ENCODE measurements at regions not wholly inside any gene's neighbourhood (a gene's known extent, or its start where the extent isn't known, plus 50 kb on each side); places are given as distances from the start of the nearest gene placed in this dataset.

DNA sequence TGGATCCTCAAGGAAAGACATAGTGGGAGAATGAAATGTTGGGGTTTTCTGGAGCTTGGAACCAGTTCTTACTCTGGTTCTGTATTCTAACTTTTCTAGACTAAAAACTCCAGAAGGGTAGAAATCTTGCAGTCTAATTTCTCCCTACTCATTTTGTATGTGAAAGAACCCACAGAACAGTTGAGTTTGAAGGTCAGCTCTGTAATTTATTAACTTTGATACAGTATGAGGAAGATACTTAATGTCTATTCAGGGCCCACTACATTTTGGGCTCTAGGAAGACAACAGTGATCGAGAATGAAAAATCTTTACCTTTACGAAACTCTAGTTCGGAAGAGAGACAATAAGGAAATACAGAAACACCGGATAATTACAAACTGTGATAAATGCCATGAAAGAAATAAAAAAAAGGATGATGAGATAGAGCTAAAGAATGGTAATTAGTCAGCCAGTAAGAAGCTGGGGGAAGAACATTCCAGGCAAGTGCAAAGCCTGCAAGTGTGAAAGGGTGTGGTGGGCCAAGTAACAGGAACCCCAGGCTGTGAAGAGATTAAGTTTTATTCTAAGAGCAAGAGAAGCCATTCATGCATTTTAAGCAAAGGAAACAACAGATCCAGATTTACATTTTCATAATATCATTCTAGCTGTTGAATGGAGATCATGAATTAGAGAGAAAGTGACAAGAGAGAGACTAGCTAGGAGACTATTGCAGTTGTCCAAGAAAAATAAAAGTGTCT is 159.9 kb upstream of the HMCN1 start:
- DNase-seq, result peak; percentile 54

GRCh38 chr1:185573677-185574076 is 160.5 kb upstream of the HMCN1 start:
- DNase-seq, result no peak

GRCh38 chr1:185573162-185573561 is 161.0 kb upstream of the HMCN1 start:
- no peak for DNase-seq

GRCh38 chr1:185570962-185571361 is 163.2 kb upstream of the HMCN1 start:
- no peak for DNase-seq

DNA sequence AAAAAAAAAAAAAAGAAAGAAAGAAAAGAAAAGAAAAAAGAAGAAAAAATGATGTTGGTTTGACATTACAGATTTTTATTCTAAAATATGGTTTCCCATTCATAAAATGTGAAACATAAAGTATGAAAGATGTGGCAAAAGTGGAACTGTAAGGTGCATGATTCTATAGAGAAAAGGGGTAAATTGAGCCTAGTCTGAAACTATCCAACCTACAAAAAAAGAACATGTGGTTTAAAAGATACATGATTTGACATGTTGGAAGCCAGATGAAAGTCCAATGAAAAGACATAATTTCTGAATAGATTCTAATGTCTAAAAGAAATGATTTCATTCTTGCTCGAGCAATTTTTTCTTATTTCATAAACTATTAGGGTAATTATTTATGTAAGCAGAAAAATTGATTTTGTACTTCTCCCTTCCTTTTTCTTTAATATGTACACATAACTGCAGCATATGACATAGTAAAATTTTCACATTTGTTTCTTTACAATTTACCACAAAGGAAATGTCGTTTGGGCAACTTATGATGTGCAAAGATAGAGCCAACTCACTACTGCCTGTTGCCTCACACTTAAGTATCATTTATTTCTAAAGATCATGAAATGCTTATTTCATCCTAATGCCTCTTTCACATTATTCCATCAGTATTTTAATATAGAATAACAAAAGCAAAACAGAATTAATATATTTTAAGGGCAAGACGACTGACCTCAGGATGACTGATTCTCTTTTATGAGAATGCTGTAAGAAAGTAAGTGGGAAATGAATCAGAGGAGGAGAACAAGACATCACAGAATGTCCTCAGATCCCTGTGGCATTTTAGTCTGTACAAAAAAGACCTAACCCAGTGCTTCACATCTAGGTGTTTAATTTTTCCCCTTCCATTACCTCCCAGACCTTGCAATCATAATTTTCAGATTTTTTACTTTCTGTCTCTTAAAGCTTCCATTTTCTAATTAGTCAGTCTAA is 165.8 kb upstream of the HMCN1 start:
- DNase-seq, result no peak

DNA sequence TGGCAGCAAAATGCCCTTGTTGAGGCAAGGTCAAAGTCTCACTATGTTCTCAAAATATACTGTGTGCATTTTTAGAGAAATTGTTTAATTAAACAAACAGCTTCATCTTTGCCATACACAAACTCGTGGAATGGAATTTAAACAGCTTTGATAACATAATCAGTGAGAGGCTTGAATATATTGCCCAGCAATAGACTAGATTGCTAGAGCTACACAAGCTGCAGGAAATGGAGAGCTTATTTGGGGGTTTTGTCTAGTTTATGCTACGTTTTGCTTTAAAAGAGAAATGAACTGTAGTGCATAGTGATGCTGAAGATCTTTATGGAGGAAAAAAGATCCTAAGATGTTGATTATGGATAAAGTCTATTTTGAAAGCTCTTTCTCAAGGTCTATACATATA is 166.8 kb upstream of the HMCN1 start:
- DNase-seq, result no peak

DNA sequence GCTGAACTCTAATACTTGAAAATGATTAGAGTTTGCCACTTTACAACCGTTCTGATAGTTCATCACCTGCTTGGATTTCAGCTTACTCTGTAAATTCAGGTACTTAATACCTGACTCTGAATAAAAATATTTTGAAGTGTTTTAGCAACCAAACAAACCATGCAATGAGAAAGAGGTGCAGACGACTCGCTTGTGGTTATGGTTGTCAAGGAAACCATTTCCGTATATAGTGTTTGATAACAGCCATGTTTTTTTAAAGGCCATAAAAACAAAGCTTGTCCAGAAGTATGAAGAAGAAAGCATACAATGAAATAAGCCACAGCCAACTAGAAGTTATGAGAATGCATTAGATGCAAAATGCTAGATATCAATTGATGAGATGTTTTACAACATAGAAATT is 167.2 kb upstream of the HMCN1 start:
- DNase-seq, result peak; percentile 88

DNA sequence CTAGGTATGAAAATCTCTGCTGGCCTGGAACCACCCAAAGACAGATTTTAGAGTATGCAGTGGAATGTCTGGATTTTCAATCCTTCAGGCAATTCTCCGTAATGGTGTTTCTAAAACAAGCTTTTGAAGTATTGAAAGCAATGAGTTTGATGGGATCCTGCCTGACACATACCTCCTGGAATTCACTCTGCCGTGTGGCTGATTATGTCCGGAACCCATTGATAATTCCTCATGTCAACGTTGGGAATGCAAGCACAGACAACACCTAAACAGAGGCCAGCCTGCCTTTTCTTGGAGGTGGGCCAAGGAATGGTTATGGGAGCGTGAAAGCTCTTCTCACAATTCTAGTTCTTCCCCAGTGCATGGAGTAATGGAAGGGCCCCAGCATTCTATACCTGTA is 168.9 kb upstream of the HMCN1 start:
- peak; percentile 99 for DNase-seq

- DNase-seq, result peak; percentile 61
Measured at GRCh38 chr1:185564816-185565215, 169.4 kb upstream of the HMCN1 start.

GRCh38 chr1:185562461-185563359 is 171.5 kb upstream of the HMCN1 start:
- DNase-seq, result no peak

- DNase-seq, result peak; percentile 92
Measured at GRCh38 chr1:185561629-185562028, 172.6 kb upstream of the HMCN1 start.

DNA sequence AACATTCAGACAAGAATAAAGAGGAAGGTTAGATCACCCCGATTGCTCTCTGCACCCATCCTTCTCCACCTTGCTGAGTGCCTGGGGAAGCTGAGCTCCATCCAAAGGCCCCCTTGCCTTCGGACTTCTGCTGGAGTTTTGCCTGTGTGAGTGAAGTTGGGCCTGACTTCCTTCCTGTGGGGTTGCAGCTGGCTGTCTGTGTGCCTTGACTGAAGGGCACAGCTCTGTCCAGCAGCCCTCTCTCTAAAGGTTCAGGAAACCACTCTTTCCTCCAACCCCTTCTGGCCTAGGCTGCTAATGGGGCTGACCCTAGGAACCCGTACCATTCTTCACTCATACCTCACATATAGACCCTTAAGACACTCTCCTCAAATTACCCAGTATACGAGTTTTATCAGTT is 173.4 kb upstream of the HMCN1 start:
- DNase-seq, result no peak

- DNase-seq, result peak; percentile 62
Measured at GRCh38 chr1:185559684-185560331, 174.4 kb upstream of the HMCN1 start.

DNA sequence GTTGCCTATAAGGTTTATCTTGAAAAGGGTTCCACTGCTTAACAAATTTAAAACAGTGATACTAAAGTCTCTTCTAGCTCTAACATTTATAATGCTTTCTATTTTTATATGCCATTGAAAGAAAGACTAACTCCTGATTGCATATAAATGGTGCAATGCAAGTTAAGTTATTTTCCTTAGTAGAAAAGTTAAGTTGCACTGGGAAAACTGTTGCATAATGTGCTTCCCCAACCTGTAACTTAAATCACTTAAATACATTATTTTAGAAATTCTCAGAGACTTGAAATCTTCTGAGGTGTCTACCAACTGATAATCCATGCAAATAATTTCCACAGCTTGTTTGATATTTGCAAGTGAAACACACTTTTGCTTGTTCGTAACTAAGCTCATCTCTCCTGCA is 175.0 kb upstream of the HMCN1 start:
- DNase-seq, result no peak

DNA sequence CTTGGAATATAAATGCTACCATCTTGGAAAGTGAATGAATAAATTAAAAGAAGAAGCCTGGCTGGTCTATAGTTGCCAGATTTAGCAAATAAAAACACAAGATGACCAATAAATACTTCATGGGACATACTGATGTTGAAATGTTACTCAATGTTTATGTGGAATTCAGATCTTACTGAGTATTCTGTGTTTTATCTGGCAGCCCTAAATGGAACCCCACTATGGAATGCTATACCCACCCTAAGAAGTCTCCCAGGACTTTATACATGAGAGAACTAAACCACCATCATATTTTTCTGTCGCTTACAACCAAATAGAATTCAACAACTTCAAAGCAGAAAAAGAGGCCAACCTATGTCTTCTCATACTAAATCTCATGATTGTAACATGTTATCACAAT is 177.6 kb upstream of the HMCN1 start:
- DNase-seq, result peak; percentile 76

DNA sequence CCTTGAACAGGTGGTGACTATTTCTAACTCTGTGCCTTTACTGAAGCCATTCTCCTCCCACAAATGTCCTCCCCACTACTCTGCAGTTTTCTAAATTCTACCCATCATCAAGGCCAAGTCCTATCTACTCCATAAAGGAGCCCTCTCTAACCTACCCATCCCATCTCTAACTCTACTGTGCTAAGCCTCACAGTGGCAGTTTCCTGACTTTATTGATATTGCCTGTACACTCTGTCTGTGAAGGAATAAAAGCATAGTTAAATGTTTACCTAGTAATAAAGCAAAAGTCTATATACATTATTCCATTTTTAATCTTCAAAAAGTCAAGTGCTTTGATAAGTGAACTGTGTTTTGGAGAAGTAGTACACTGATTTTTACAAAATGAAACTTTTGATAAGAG is 178.4 kb upstream of the HMCN1 start:
- DNase-seq, result no peak

DNA sequence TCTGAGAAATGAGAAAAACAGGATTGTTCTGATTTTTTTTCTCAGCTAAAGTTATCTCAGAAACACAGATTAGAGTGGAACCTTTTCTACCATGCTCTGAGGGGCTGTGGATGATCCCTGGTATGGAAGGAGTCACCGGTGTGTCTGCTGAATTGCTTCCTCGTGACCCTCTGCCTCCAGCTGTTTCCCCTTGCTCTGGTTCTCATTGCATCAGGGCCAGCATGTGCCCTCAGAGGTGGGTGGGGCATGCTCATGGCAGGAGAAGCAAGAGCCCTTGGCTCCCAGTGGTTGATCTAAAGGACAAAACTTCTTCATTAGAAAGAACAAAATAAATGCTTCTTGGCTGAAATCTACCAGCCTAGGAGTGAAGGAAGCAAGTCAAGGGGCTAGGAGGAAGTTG is 183.2 kb upstream of the HMCN1 start:
- DNase-seq, result no peak

DNA sequence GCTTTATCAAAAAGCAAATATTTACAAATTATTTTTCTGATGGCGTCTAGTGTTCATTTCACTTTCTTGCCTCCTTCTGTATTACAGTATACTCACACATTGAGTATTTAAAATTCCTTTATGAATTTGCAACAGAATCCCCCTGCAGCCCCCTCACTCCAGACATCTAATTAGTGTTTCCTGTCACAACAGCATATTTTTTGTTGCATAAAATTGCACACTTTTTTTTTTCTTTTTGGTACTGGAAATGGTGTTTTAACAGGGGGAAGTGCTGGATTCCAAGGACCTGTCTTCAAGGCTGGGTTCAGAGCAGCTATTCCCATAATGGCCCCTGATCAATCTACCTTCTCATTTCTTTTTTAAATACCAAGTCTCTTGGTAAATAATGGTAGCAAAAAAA is 184.3 kb upstream of the HMCN1 start:
- no peak for DNase-seq

DNA sequence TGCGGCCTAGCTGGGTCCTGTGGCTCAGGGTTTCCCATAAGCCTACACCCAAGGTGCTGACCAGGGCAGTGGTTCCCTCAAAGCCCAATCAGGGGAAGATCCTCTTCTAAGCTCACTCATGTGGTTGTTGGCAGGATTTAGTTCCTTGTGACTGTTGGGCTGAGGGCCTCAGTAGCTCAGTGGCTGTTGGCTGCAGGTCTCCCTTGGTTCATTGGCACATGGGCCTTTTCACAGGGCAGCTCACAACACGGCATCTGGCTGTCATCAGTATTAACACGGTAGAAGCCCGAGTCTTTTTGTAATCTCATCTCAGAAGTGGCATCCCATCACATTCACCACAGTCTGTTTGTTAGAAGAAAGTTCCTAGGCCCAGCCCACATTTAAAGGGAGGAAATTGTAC is 188.2 kb upstream of the HMCN1 start:
- no peak for DNase-seq

DNA sequence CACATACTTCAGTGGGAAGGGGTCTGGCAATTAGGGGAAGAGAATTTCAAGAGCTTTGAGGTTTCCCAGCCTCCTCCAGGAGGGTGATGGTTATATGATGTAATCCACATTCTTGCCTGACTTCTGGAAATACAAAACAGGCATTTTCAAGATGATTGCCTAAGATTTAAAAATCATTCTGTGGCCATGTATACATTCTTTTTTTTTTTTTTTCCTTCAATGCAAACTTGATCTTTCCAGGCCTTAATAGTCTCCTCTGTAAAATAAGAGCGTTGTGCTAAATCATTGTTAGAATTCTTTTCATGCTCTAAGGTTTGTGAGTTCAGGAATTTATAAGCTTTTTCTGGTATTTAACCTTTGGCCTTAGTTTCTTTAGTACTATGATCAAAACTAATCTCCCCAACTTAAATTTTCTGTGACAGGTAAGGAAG is 192.3 kb upstream of the HMCN1 start:
- DNase-seq, result peak; percentile 87

DNA sequence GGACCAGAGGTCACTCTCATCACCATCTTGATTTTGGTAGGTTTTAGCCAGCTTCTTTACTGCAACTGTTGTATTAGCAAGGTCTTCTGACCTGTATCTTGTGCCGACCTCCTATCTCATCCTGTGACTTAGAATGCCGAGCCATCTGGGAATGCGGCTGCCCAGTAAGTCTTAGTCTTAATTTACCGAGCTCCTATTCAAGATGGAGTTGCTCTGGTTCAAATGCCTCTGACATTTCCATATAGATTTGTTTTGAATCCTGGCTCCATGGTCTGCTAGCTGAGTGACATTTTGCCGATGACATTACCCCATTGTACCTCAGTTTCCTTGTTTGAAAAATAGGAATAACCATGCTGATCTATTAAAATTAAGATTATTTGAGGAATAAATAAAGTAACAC is 193.9 kb upstream of the HMCN1 start:
- no peak for DNase-seq

DNA sequence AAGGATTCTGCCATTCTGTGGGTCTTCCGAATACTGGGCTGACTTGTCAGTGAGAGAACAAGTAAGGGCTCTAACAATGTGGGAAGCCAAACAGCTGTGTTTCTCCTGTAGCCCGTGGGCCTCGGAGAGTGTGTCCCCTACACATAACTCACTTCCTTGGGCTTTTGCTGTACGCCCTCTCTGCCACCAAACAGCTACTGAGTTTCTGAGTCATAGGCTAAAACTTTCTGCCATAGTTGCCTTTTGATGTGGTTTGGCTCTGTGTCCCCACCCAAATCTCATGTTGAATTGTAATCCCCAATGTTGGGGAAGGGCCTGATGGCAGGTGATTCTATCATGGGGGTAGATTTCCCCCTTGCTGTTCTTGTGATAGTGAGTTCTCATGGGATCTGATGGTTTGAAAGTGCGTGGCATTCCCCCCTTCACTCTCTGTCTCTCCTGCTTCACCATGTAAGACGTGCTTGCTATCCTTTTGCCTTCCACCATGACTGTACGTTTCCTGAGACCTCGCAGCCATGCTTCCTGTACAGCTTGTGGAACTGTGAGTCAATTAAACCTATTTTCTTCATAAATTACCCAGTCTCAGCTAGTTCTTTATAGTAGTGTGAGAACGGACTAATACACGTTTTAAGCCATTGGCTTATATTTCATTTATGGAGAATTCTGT is 194.8 kb upstream of the HMCN1 start:
- peak; percentile 25 for DNase-seq
